ENCODE measurements at regions not wholly inside any gene's neighbourhood (a gene's known extent, or its start where the extent isn't known, plus 50 kb on each side); places are given as distances from the start of the nearest gene placed in this dataset.

GRCh38 chr10:120282421-120282820 is 174.6 kb upstream of the PLPP4 start:
- DNase-seq (ENCODE audit: low read depth, low spot score) = no peak

DNA sequence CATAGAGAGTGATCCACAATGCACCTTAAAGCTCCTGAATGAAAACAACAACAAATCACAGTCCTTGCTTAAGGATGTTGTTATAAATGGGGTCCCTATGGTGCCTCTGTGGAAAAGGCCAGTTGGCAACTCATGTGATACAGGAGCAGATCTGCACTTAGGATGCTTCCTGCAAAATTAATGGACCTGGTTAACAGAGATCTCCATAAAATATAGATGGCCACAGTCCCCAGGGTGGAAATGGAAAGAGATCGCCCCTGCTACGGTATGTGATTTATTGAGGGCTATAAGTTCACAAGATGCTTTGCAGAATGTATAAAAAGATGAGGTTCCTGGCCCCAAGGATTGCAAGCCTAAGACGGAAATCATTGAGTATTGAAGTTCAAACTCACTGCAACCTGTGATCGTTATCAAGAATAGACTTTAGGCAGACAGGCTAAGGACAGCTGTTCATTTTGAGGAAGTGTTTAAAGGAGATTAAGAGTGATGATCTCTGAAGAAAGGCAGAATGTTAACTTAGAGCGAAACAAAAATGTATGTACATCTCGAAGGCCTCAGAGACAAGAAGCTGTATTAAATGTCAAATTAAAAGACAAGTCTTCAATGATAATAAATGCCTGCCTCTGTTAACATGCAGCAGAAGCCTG is 174.1 kb upstream of the PLPP4 start:
- DNase-seq (ENCODE audit: low read depth, low spot score) = no peak

DNA sequence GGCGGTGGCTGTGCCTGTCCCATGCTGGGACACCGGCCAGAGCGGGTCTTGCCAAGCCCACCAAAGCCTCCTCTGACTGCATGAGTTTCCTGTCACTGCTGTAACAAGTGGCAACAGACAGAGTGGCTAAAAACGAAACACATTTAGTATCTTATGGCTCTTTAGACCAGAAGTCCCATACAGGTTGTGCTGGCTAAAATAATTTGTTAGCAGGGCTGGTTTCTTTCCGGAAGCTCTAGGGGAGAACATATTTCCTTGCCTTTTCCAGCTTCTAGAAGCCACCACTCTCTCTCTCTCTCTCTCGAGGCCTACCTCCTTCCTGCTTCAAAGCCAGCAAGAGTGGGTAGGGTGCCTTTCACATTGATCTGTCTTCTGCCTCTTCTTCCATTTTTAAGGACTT is 171.6 kb upstream of the PLPP4 start:
- DNase-seq (ENCODE audit: low read depth, low spot score) = no peak

DNA sequence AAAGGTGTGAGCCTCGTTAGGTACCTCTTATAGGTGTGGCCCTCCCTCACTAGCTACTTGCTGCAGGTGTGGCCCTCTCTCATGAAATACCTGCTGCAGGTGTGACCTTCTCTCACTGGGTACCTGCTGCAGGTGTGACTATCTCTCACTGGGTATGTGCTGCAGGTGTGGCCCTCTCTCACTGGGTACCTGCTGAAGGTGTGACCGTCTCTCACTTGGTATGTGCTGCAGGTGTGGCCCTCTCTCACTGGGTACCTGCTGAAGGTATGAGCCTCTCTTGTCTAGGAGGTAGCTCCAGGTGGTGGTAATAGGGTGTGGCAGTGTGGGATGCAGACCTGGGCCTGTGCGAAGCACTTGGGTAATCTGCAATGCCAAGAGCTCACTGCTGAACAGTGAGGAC is 170.7 kb upstream of the PLPP4 start:
- no peak for DNase-seq (ENCODE audit: low read depth, low spot score)

GRCh38 chr10:120300513-120300912 is 156.5 kb upstream of the PLPP4 start:
- DNase-seq (ENCODE audit: low read depth, low spot score) = no peak

DNA sequence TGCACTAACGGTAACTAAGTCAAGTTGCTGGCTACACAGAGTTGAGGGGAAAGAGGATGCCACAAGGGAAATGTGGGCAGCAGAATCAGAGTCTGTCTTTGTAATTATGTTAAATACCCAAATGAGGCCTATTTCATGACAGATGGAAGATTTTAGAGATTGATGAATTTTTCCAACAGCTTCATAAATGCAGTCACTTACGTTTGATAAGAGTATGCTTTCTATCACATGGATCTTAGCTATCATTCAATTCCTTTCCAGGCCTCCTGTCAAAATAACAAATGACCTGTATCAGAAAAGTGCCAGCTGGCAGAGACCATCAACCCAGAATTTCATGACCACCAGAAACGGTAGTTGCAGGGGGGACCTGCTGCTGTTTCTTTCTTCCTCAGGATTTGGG is 148.4 kb upstream of the PLPP4 start:
- no peak for DNase-seq (ENCODE audit: low read depth, low spot score)

GRCh38 chr10:120313715-120314114 is 143.3 kb upstream of the PLPP4 start:
- DNase-seq (ENCODE audit: low read depth, low spot score) = no peak

- DNase-seq (ENCODE audit: low read depth, low spot score) = no peak
Observed at GRCh38 chr10:120314442-120314841, 142.6 kb upstream of the PLPP4 start.

GRCh38 chr10:120318862-120319261 is 138.2 kb upstream of the PLPP4 start:
- DNase-seq (ENCODE audit: low read depth, low spot score) = no peak

GRCh38 chr10:120327675-120328074 is 129.4 kb upstream of the PLPP4 start:
- DNase-seq (ENCODE audit: low read depth, low spot score) = peak; percentile 13

GRCh38 chr10:120328647-120329046 is 128.4 kb upstream of the PLPP4 start:
- DNase-seq (ENCODE audit: low read depth, low spot score) = no peak

GRCh38 chr10:120335553-120335952 is 121.5 kb upstream of the PLPP4 start:
- DNase-seq (ENCODE audit: low read depth, low spot score) = no peak

GRCh38 chr10:120336306-120336910 is 120.6 kb upstream of the PLPP4 start:
- DNase-seq (ENCODE audit: low read depth, low spot score) = no peak

GRCh38 chr10:120336911-120337540 is 120.0 kb upstream of the PLPP4 start:
- DNase-seq (ENCODE audit: low read depth, low spot score) = peak; percentile 72

DNA sequence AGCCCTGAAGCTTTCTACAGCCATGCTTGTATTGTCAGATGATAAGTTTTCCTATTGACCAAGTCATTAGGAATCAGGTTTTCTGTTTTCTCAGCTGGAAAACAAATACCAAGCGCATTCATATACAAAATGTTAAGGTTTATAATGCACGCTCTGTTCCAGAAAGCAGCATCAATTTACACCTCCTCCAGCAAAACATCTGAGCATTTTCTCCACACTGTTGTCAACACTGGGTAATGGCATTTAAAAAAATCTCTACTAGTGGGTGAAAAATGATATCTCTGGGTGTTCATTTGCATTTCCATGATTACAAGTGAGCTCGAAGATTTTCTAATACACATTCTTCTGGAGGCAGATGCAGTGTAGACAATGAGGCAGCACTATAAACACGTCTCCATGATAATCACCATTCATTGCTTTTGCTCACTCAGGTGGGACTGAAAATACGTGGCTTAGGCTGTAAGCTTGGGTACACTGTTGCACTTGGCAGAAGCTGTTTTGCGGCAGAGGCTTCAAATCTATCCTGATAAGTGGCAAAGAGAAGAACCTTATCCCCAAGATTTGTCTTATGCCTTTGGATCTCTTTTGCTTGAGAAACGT is 114.8 kb upstream of the PLPP4 start:
- DNase-seq (ENCODE audit: low read depth, low spot score) = no peak

- no peak for DNase-seq (ENCODE audit: low read depth, low spot score)
Observed at GRCh38 chr10:120345186-120345585, 111.8 kb upstream of the PLPP4 start.

DNA sequence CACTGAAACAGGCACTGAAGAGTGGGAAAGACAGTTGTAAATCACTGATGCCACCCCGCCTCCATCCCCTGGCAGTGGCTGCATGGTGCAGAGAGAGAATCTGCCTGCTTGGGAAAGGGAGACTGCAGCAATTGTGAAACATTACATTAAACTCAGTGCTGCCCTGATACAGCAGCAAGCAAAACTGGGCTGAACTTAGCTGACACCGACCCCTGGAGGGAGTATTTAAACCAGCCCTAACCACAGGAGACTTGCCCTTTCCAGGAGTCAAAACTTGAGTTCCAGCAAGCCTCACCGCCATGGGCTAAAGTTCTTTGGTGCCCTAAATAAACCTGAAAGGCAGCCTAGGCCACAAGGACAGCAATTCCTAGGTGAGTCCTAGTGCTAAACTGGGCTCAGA is 109.4 kb upstream of the PLPP4 start:
- peak; percentile 2 for DNase-seq (ENCODE audit: low read depth, low spot score)

DNA sequence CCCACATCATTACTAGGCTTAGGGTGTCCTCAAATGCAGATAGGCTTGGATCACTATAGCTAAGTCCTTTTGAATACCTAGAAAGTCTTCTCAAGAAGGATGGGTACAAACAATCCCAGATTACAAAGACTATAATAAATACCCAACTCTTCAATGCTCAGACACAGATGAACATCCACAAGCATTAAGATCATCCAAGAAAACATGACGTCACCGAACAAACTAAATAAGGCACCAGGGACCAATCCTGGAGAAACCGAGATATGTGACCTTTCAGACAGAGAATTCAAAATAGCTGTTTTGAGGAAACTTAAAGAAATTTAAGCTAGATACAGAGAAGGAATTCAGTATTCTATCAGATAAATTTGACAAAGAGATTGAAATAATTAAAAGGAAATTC is 108.0 kb upstream of the PLPP4 start:
- DNase-seq (ENCODE audit: low read depth, low spot score) = no peak

GRCh38 chr10:120355425-120355824 is 101.6 kb upstream of the PLPP4 start:
- DNase-seq (ENCODE audit: low read depth, low spot score) = no peak

GRCh38 chr10:120360571-120360970 is 96.5 kb upstream of the PLPP4 start:
- no peak for DNase-seq (ENCODE audit: low read depth, low spot score)

GRCh38 chr10:120365872-120366271 is 91.2 kb upstream of the PLPP4 start:
- no peak for DNase-seq (ENCODE audit: low read depth, low spot score)

- no peak for DNase-seq (ENCODE audit: low read depth, low spot score)
Observed at GRCh38 chr10:120367341-120367740, 89.7 kb upstream of the PLPP4 start.

DNA sequence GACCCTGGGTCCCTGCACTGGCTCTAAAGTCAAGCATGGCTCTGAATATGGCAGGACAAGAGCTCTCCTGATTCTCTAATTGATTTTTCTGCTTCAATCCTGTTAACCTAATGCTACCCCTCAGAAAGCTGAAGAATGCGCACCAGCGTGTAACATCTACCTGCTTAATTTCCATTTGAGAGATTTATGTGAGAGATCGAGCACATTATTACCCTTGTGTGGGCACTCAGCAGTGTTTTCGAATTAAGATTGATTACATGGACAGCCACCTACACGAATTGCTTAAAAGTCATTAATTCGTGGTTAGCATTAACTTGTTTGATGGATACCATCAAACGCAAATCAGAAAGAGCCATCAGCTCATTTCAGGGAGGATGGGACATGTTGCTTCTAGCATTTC is 88.7 kb upstream of the PLPP4 start:
- DNase-seq (ENCODE audit: low read depth, low spot score) = no peak

Measured in ELF-1 (cell line).